Heart left ventricle (tissue), 13 donors: ENCODE measurements at regions not wholly inside any gene's neighbourhood (a gene's known extent, or its start where the extent isn't known, plus 50 kb on each side); places are given as distances from the start of the nearest gene placed in this dataset.

ENCODE experiments used
- CTCF ChIP-seq, 12 donors: fragments of 200-600 bp; sonication (generic) in 4 of 12; IDR thresholded peaks; one replicate each; pipeline versions ENCODE4 v1.5.0 to v1.8.0; 2018 to 2022; ENCODE audit warnings: antibody characterized with exemption in 12 of 12, mild to moderate bottlenecking in 5 of 12
- POLR2A ChIP-seq, 2 donors: fragments of 450-650 bp; IDR thresholded peaks; one replicate each; pipeline ENCODE4 v1.6.1; 2017; ENCODE audit warnings: antibody characterized with exemption in 2 of 2, mild to moderate bottlenecking in 2 of 2, moderate library complexity in 2 of 2
- donor health status: ischemic (EF 13 %, LVEDD 7.1; RV severe dilation, severe dysfunction).
- donor health status: DM: no; HTN: yes; CAD: no.
- donor health status: DM: no; HTN: no; CAD: no.
- donor health status: ischemic (EF 25% LVEDD 6.9; RV normal size, moderate dysfunction).
- donor health status: ischemic (EF 25% LVEDD 5.7; RV mildly dilated, moderate dysfunction).
- donor health status: ischemic (EF 35%, LVEDD 5.7; RV mildly dilated, moderate dysfunction).
- donor health status: nonischemic (EF 11% LVEDD 7.7; RV severe dilation, severe dysfunction).
- donor health status: DM: yes; HTN: yes; CAD: no.
- donor health status: PGD.
- donor health status: ischemic (EF 29% LVEDD 5.4; RV normal size, mild dysfunction).
- donor health status: nonischemic (EF 23%, LVEDD 6.1; RV moderate dilation, normal function).

DNA sequence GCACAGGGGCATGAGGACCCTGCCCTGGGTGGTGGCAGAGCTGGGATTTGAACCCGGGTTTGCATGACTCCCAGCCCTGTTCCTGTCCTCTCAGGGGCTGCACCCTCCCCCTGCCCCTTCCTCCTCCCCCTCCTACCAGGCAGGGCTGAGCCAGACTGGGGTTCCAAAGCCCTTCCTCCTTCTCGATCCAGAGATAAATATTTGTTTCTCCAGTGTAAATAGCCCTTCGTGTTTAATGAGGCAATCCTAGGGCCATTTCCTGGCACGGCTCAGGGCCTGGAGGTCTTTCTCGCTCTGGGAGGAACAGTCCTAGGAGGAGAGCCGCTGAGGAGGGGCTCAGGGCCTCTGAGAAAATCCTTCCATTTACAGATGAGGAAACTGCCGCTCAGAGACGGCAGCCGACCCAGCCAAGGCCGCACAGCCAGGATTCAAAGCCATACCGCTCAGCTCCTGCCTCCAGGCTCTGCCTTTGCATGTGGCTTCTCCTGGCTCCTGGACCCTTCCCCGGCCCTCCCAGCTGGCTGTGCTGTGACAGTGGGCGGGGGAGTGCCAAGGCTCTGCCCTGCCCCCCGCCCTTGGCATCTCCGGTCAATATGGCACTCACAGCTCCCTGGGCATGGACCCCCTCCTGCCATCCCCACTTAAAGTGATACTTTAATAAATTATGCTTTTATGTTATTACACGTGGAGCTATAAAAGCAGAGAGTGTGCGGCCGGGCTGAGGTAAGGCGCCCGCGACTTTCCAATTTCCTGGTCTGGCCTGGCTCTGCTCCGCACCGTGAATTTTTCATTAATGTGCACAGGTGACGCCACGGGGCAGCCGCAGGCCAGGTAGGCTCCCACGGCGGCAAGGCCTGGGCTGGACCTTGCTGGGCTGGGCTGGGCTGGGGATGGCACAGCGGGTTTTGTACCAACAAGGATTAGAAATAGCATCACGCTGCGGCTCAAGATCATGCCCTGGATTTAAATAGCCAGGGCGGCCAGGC lies 114.7 kb upstream of the WNT4 start:
- TF ChIP-seq CTCF (IDR thresholded peaks at IDR 0.05), result no peak
- TF ChIP-seq POLR2A (IDR thresholded peaks at IDR 0.05), result no peak
